ENCODE measurements at regions not wholly inside any gene's neighbourhood (a gene's known extent, or its start where the extent isn't known, plus 50 kb on each side); places are given as distances from the start of the nearest gene placed in this dataset.

GRCh38 chr13:84430446-84430845, 548.2 kb upstream of the SLITRK1 start:
- ATAC-seq (no peak), DNase-seq (ENCODE audit: low read depth, low spot score) (no peak), FAIRE-seq (no peak)
- Histone ChIP-seq H3K27me3 (replicated peaks in 1 of 2; ENCODE audit: control insufficient read depth in 2 of 2, insufficient read depth in 2 of 2, low read length in 1 of 2) (no peaks in the 10 kb centered on the region), H3K9ac (ENCODE audit: control insufficient read depth, insufficient read depth, low read length) (no peak overlapping the region), H3K79me2 (ENCODE audit: control insufficient read depth, insufficient read depth, low read length) (no peaks in the 10 kb centered on the region), H3K9me3 (replicated peaks; ENCODE audit: control insufficient read depth, insufficient read depth, low read length) (no peaks in the 10 kb centered on the region), H3K4me3 (no peak overlapping the region), H3K36me3 (ENCODE audit: control insufficient read depth in 2 of 2, insufficient read depth in 2 of 2, low read length in 1 of 2) (no peaks in the 10 kb centered on the region), H4K20me1 (ENCODE audit: control insufficient read depth, insufficient read depth) (no peaks in the 10 kb centered on the region), H3K4me2 (ENCODE audit: control insufficient read depth, insufficient read depth) (no peak overlapping the region), H3K27ac (ENCODE audit: control insufficient read depth, insufficient read depth) (no peak overlapping the region), H2AFZ (ENCODE audit: control insufficient read depth, low read depth, low read length) (no peak overlapping the region), H3K4me1 (ENCODE audit: control insufficient read depth, insufficient read depth, low read length) (no peaks in the 10 kb centered on the region)
- SMC1A ChIA-PET (ENCODE audit: uncharacterized antibody, unreplicated experiment), result no interaction called here
- RAD21 ChIA-PET (ENCODE audit: unreplicated experiment), result no interaction called here
- no TSS peak for BruUV-seq (replicated peaks)
- POLR2A ChIA-PET, result no interaction called here
- in situ Hi-C loops (cut with MboI) (no loop called here), intact Hi-C loops (cut with micrococcal nuclease; ENCODE audit: unreplicated experiment) (no loop called here)
- TF ChIP-seq MTA2 (IDR thresholded peaks at IDR 0.05; ENCODE audit: low read depth), result no peak
- no peak for TF ChIP-seq IKZF2 (IDR thresholded peaks at IDR 0.05)
- TF ChIP-seq ETV6 (conservative IDR thresholded peaks at IDR 0.05 in 1 of 2, IDR thresholded peaks at IDR 0.05 in 1 of 2; ENCODE audit: borderline replicate concordance in 1 of 2, low read depth in 1 of 2), result no peak
- TF ChIP-seq PBX3 (IDR thresholded peaks at IDR 0.05; ENCODE audit: insufficient replicate concordance, low read depth, low read length), result no peak
- TF ChIP-seq FOS (IDR thresholded peaks at IDR 0.05; ENCODE audit: borderline replicate concordance, extremely low read depth, insufficient read length), result no peak
- TF ChIP-seq CREM (IDR thresholded peaks at IDR 0.05; ENCODE audit: low read depth), result no peak
- no peak for TF ChIP-seq NKRF (conservative IDR thresholded peaks at IDR 0.05)
- TF ChIP-seq CHD2 (IDR thresholded peaks at IDR 0.05; ENCODE audit: borderline replicate concordance, low read depth, low read length), result no peak
- TF ChIP-seq BMI1 (IDR thresholded peaks at IDR 0.05; ENCODE audit: borderline replicate concordance), result no peak
- no peak for TF ChIP-seq ZBTB33 (IDR thresholded peaks at IDR 0.05)
- no peak for TF ChIP-seq ZZZ3 (IDR thresholded peaks at IDR 0.05; ENCODE audit: control insufficient read depth, insufficient read length, low read depth)
- no peak for TF ChIP-seq SP1 (IDR thresholded peaks at IDR 0.05; ENCODE audit: low read depth, low read length)
- no peak for TF ChIP-seq TCF3 (IDR thresholded peaks at IDR 0.05; ENCODE audit: borderline replicate concordance, insufficient read depth, low read depth, low read length)
- no peak for TF ChIP-seq MXI1 (IDR thresholded peaks at IDR 0.05; ENCODE audit: low read depth, low read length)
- CTCF ChIA-PET, result no interaction called here
- 38% methylated on average over 4 of the region's 4 CpGs for WGBS (ENCODE audit: insufficient coverage, insufficient replicate concordance, low lambda C conversion rate, missing lambda C conversion rate)
